B cell (primary cell): ENCODE measurements at regions not wholly inside any gene's neighbourhood (a gene's known extent, or its start where the extent isn't known, plus 50 kb on each side); places are given as distances from the start of the nearest gene placed in this dataset.

Source experiments
- ATAC-seq: fragments of 200-7000 bp; cut with Tn5 transposase; one replicate; pipeline ENCODE4 v1.10.0; 2021; ENCODE audit warnings: low read depth, mild to moderate bottlenecking, moderate number of reproducible peaks, moderate library complexity
- CTCF ChIA-PET: fragments of 350-600 bp; sonication (Branson Sonifier 250); formaldehyde crosslinking; loops from one replicate; lab custom pipeline; 2021; ENCODE audit warnings: antibody characterized with exemption, inconsistent platforms; lab: Charles Lee
- POLR2A ChIA-PET: fragments of 350-600 bp; sonication (Branson Sonifier 250); formaldehyde crosslinking; loops from one replicate; lab custom pipeline; 2021; ENCODE audit warnings: antibody characterized with exemption; lab: Charles Lee
- DNase-seq: peaks from one replicate; pipeline ENCODE4 v3.0.0; 2013
- H2AFZ ChIP-seq: 2 replicates; pipeline ENCODE4 v1.6.1; 2012; ENCODE audit warnings: mild to moderate bottlenecking, low read depth, low read length; ENCODE audit not compliant: insufficient read depth, poor library complexity, severe bottlenecking
- H3K27ac ChIP-seq, 2 donors: 1 replicate in 1 of 2; 2 replicates in 1 of 2; pipeline ENCODE4 v1.5.1; 2012 to 2013; ENCODE audit warnings: low read length in 2 of 2, mild to moderate bottlenecking in 2 of 2, moderate library complexity in 1 of 2
- H3K27me3 ChIP-seq, 4 experiments: fragments of 200-600 bp in 1 of 4; sonication (generic) in 1 of 4; replicated peaks in 1 of 4; 1 replicate in 2 of 4; 2 replicates in 2 of 4; pipeline versions ENCODE4 v1.6.1 to v1.7.0; 2013 to 2016; ENCODE audit warnings: low read length in 3 of 4, mild to moderate bottlenecking in 2 of 4, mixed read lengths in 1 of 4, moderate library complexity in 1 of 4; ENCODE audit not compliant: insufficient read depth in 4 of 4, control insufficient read depth in 3 of 4; ENCODE audit errors: control extremely low read depth in 1 of 4
- H3K36me3 ChIP-seq, 2 experiments: replicated peaks in 1 of 2; 1 replicate in 1 of 2; 2 replicates in 1 of 2; pipeline versions ENCODE4 v1.6.1 to v1.7.1; 2013; ENCODE audit warnings: low read length in 1 of 2; ENCODE audit not compliant: insufficient read depth in 2 of 2, control insufficient read depth in 1 of 2; ENCODE audit errors: control extremely low read depth in 1 of 2, extremely low read depth in 1 of 2
- H3K4me1 ChIP-seq, 2 donors: fragments of 200-600 bp in 1 of 2; sonication (generic) in 1 of 2; 1 replicate in 1 of 2; 2 replicates in 1 of 2; pipeline versions ENCODE4 v1.5.1 to v1.6.1; 2013 to 2017; ENCODE audit warnings: low read length in 2 of 2; ENCODE audit not compliant: control insufficient read depth in 2 of 2, insufficient read depth in 2 of 2
- H3K4me2 ChIP-seq: replicated peaks from 2 replicates; pipeline ENCODE3; 2012; ENCODE audit warnings: mild to moderate bottlenecking, low read depth, low read length; ENCODE audit not compliant: poor library complexity, severe bottlenecking
- H3K4me3 ChIP-seq, 5 experiments: fragments of 200-600 bp in 1 of 5; sonication (generic) in 1 of 5; 1 replicate in 3 of 5; 2 replicates in 2 of 5; pipeline versions ENCODE4 v1.5.1 to v1.7.0; 2011 to 2016; ENCODE audit warnings: low read length in 4 of 5, mild to moderate bottlenecking in 4 of 5, low read depth in 2 of 5, control low read depth in 1 of 5, moderate library complexity in 1 of 5; ENCODE audit not compliant: insufficient read depth in 1 of 5; ENCODE audit errors: control extremely low read depth in 1 of 5, extremely low read depth in 1 of 5
- H3K79me2 ChIP-seq: fragments of 200-600 bp; sonication (generic); one replicate; pipeline ENCODE4 v1.6.0; 2016; ENCODE audit warnings: low read length; ENCODE audit not compliant: control insufficient read depth, insufficient read depth
- H3K9ac ChIP-seq: fragments of 200-600 bp; sonication (generic); 2 replicates; pipeline ENCODE4 v1.6.1; 2017; ENCODE audit warnings: mild to moderate bottlenecking, low read length, moderate library complexity
- H3K9me3 ChIP-seq, 3 donors: one replicate each; pipeline versions ENCODE4 v1.6.1 to v1.7.1; 2013; ENCODE audit warnings: low read length in 2 of 3; ENCODE audit not compliant: control insufficient read depth in 2 of 3, insufficient read depth in 1 of 3; ENCODE audit errors: control extremely low read depth in 1 of 3
- H4K20me1 ChIP-seq: 2 replicates; pipeline ENCODE4 v1.6.0; 2012; ENCODE audit warnings: mild to moderate bottlenecking, low read length; ENCODE audit not compliant: insufficient read depth, control insufficient read depth, poor library complexity, severe bottlenecking
- H3K27ac Mint-ChIP-seq: one replicate; pipeline ENCODE4 v1.8.0; 2021; ENCODE audit warnings: mixed read lengths
- H3K27me3 Mint-ChIP-seq: one replicate; pipeline ENCODE4 v1.8.0; 2021; ENCODE audit warnings: mixed read lengths
- H3K4me1 Mint-ChIP-seq: one replicate; pipeline ENCODE4 v1.8.0; 2021; ENCODE audit warnings: mixed read lengths
- H3K4me3 Mint-ChIP-seq: one replicate; pipeline ENCODE4 v1.8.0; 2021; ENCODE audit warnings: mixed read lengths
- H3K9me3 Mint-ChIP-seq: one replicate; pipeline ENCODE4 v1.8.0; 2022; ENCODE audit warnings: mixed read lengths; ENCODE audit not compliant: insufficient read depth
- CTCF ChIP-seq: fragments of 200-600 bp; IDR thresholded peaks from one replicate; pipeline ENCODE4 v1.8.0; 2022; ENCODE audit warnings: antibody characterized with exemption, mild to moderate bottlenecking
- EZH2 ChIP-seq: IDR thresholded peaks from 2 replicates; pipeline ENCODE4 v1.6.1; 2012; ENCODE audit warnings: borderline replicate concordance, low read depth, mild to moderate bottlenecking, moderate library complexity, low read length; ENCODE audit not compliant: insufficient read depth, poor library complexity, severe bottlenecking
- WGBS: methylation state at CpG from one replicate; pipeline ENCODE4 v1.1.5; 2013; ENCODE audit warnings: missing lambda C conversion rate; ENCODE audit not compliant: insufficient coverage; 5-methylcytosine and 5-hydroxymethylcytosine counted together
- intact Hi-C: fragments of 100-400 bp; cut with micrococcal nuclease; formaldehyde crosslinking; loops from one replicate; pipeline ENCODE4 v1.10.0; 2022

- peaks cover 6% of the 10 kb centered on the region for H3K9me3 Mint-ChIP-seq
- Histone ChIP-seq H3K4me1 (no peaks in the 10 kb centered on the region), H3K4me2 (no peak overlapping the region), H4K20me1 (no peaks in the 10 kb centered on the region), H3K79me2 (no peaks in the 10 kb centered on the region), H2AFZ (no peak overlapping the region), H3K4me3 (no peak overlapping the region), H3K27ac (no peak overlapping the region), H3K9ac (no peak overlapping the region), H3K9me3 (peaks cover 2 to 11% (median 5%) of the 10 kb centered on the region in 3 donors), H3K27me3 (no peaks in the 10 kb centered on the region), H3K36me3 (no peaks in the 10 kb centered on the region)
- POLR2A ChIA-PET: no interaction called here
- intact Hi-C loops: no loop called here
- CTCF ChIA-PET: no interaction called here
- ATAC-seq (no peak), DNase-seq (no peak)
- TF ChIP-seq EZH2: no peak
- TF ChIP-seq CTCF: no peak
- 100% methylated on average over 1 of the region's 1 CpG for WGBS
- H3K4me3 Mint-ChIP-seq: no peak overlapping the region
- peaks cover 10% of the 10 kb centered on the region for H3K27me3 Mint-ChIP-seq
- H3K27ac Mint-ChIP-seq: no peak overlapping the region
- H3K4me1 Mint-ChIP-seq: no peaks in the 10 kb centered on the region
These were observed 165.6 kb upstream of the CAND1 start for GRCh38 chr12:67103521-67103920.

GRCh38 chr12:67107235-67107634, 161.9 kb upstream of the CAND1 start:
- ChIA-PET CTCF (no interaction called here), POLR2A (no interaction called here)
- Histone ChIP-seq H3K79me2 (no peaks in the 10 kb centered on the region), H2AFZ (no peak overlapping the region), H3K9ac (no peak overlapping the region), H3K4me1 (no peaks in the 10 kb centered on the region), H3K4me3 (no peak overlapping the region), H3K4me2 (no peak overlapping the region), H3K36me3 (no peaks in the 10 kb centered on the region), H3K27ac (no peak overlapping the region), H3K27me3 (no peaks in the 10 kb centered on the region), H4K20me1 (no peaks in the 10 kb centered on the region), H3K9me3 (peaks cover 2 to 11% (median 5%) of the 10 kb centered on the region in 3 donors)
- H3K27me3 Mint-ChIP-seq: no peaks in the 10 kb centered on the region
- TF ChIP-seq EZH2 (no peak), CTCF (no peak)
- 73% methylated on average over 1 of the region's 1 CpG for WGBS
- H3K4me3 Mint-ChIP-seq: no peak overlapping the region
- no peaks in the 10 kb centered on the region for H3K4me1 Mint-ChIP-seq
- DNase-seq (no peak), ATAC-seq (no peak)
- no peak overlapping the region for H3K27ac Mint-ChIP-seq
- intact Hi-C loops: no loop called here
- peaks cover 6% of the 10 kb centered on the region for H3K9me3 Mint-ChIP-seq
